CD14-positive monocyte (primary cell): ENCODE measurements at regions not wholly inside any gene's neighbourhood (a gene's known extent, or its start where the extent isn't known, plus 50 kb on each side); places are given as distances from the start of the nearest gene placed in this dataset.

Source experiments
- DNase-seq, 3 donors: peaks; one replicate each; pipeline ENCODE4 v3.0.0-alpha.2; 2011 to 2022
- H2AFZ ChIP-seq: 2 replicates; pipeline ENCODE4 v1.6.0; 2012; ENCODE audit warnings: mild to moderate bottlenecking, low read depth, low read length, inconsistent platforms; ENCODE audit not compliant: insufficient read depth, poor library complexity, severe bottlenecking
- H3K27ac ChIP-seq, 2 donors: 1 replicate in 1 of 2; 2 replicates in 1 of 2; pipeline ENCODE4 v1.5.1; 2012 to 2013; ENCODE audit warnings: low read length in 2 of 2, control low read depth in 1 of 2, inconsistent platforms in 1 of 2, low read depth in 1 of 2, mild to moderate bottlenecking in 1 of 2
- H3K27me3 ChIP-seq, 2 donors: one replicate each; pipeline versions ENCODE4 v1.6.0 to v1.6.1; 2011 to 2013; ENCODE audit warnings: low read length in 2 of 2; ENCODE audit not compliant: control insufficient read depth in 2 of 2, insufficient read depth in 2 of 2
- H3K36me3 ChIP-seq, 2 donors: replicated peaks in 1 of 2; 1 replicate in 1 of 2; 2 replicates in 1 of 2; pipeline versions ENCODE4 v1.5.1 to v1.6.1; 2012 to 2013; ENCODE audit warnings: low read length in 2 of 2, control low read depth in 1 of 2, inconsistent platforms in 1 of 2, mild to moderate bottlenecking in 1 of 2; ENCODE audit not compliant: insufficient read depth in 2 of 2, control insufficient read depth in 1 of 2
- H3K4me1 ChIP-seq, 2 donors: 1 replicate in 1 of 2; 2 replicates in 1 of 2; pipeline versions ENCODE4 v1.5.1 to v1.6.1; 2012 to 2013; ENCODE audit warnings: low read length in 2 of 2, control low read depth in 1 of 2, inconsistent platforms in 1 of 2, mild to moderate bottlenecking in 1 of 2, moderate library complexity in 1 of 2; ENCODE audit not compliant: insufficient read depth in 2 of 2, control insufficient read depth in 1 of 2
- H3K4me2 ChIP-seq: replicated peaks from 2 replicates; pipeline ENCODE3; 2012; ENCODE audit warnings: low read length, moderate library complexity, mild to moderate bottlenecking; ENCODE audit not compliant: poor library complexity, severe bottlenecking; ENCODE audit errors: extremely low read depth
- H3K4me3 ChIP-seq, 3 experiments: fragments of 200-600 bp in 1 of 3; sonication (generic) in 1 of 3; replicated peaks in 1 of 3; 1 replicate in 2 of 3; 2 replicates in 1 of 3; pipeline ENCODE4 v1.5.1; 2011 to 2013; ENCODE audit warnings: low read length in 3 of 3, mild to moderate bottlenecking in 3 of 3, control low read depth in 2 of 3, low read depth in 2 of 3, inconsistent platforms in 1 of 3, moderate library complexity in 1 of 3
- H3K79me2 ChIP-seq: 2 replicates; pipeline ENCODE4 v1.6.0; 2012; ENCODE audit warnings: mild to moderate bottlenecking, control low read depth, inconsistent platforms, low read length, moderate library complexity; ENCODE audit not compliant: insufficient read depth
- H3K9ac ChIP-seq: 2 replicates; pipeline ENCODE4 v1.6.0; 2017; ENCODE audit warnings: low read length, mild to moderate bottlenecking; ENCODE audit not compliant: insufficient read depth, poor library complexity, severe bottlenecking
- H3K9me3 ChIP-seq, 2 donors: replicated peaks in 1 of 2; 1 replicate in 1 of 2; 2 replicates in 1 of 2; pipeline versions ENCODE4 v1.5.1 to v1.6.1; 2012 to 2013; ENCODE audit warnings: low read length in 2 of 2, control low read depth in 1 of 2; ENCODE audit not compliant: control insufficient read depth in 1 of 2, insufficient read depth in 1 of 2
- H4K20me1 ChIP-seq: 2 replicates; pipeline ENCODE4 v1.6.0; 2012; ENCODE audit warnings: mild to moderate bottlenecking, low read length, control low read depth, moderate library complexity; ENCODE audit not compliant: insufficient read depth
- H3K27ac Mint-ChIP-seq, 7 donors: one replicate each; pipeline ENCODE4 v1.8.0; 2020; ENCODE audit warnings: mild to moderate bottlenecking in 7 of 7, mixed read lengths in 7 of 7, moderate library complexity in 6 of 7, inconsistent platforms in 2 of 7
- H3K27me3 Mint-ChIP-seq, 3 donors: one replicate each; pipeline ENCODE4 v1.8.0; 2021 to 2022; ENCODE audit warnings: low read depth in 3 of 3, mild to moderate bottlenecking in 3 of 3, mixed read lengths in 3 of 3, moderate library complexity in 3 of 3, inconsistent platforms in 1 of 3
- H3K36me3 Mint-ChIP-seq, 2 donors: one replicate each; pipeline ENCODE4 v1.8.0; 2020; ENCODE audit warnings: mixed read lengths in 2 of 2, inconsistent platforms in 1 of 2, mild to moderate bottlenecking in 1 of 2
- H3K4me1 Mint-ChIP-seq: one replicate; pipeline ENCODE4 v1.8.0; 2020; ENCODE audit warnings: mild to moderate bottlenecking, mixed read lengths
- H3K4me3 Mint-ChIP-seq, 2 donors: one replicate each; pipeline ENCODE4 v1.8.0; 2020; ENCODE audit warnings: mild to moderate bottlenecking in 2 of 2, mixed read lengths in 2 of 2, moderate library complexity in 1 of 2
- H3K9me3 Mint-ChIP-seq, 7 donors: one replicate each; pipeline ENCODE4 v1.8.0; 2020 to 2022; ENCODE audit warnings: mixed read lengths in 7 of 7, mild to moderate bottlenecking in 6 of 7, moderate library complexity in 6 of 7, inconsistent platforms in 2 of 7
- WGBS: methylation state at CpG from one replicate; pipeline ENCODE4 v1.1.5; 2013; ENCODE audit warnings: missing lambda C conversion rate; ENCODE audit not compliant: insufficient coverage; 5-methylcytosine and 5-hydroxymethylcytosine counted together
- intact Hi-C, 2 donors: fragments of 100-400 bp; cut with micrococcal nuclease; formaldehyde crosslinking; loops; one replicate each; pipeline versions ENCODE4 v1.15.0 to v1.15.1; 2023
- TF ChIP-seq, protein P1 (sequence below): fragments of 200-600 bp; IDR thresholded peaks from one replicate; pipeline ENCODE4 v1.8.0; 2022; ENCODE audit warnings: antibody characterized with exemption, mild to moderate bottlenecking

DNA sequence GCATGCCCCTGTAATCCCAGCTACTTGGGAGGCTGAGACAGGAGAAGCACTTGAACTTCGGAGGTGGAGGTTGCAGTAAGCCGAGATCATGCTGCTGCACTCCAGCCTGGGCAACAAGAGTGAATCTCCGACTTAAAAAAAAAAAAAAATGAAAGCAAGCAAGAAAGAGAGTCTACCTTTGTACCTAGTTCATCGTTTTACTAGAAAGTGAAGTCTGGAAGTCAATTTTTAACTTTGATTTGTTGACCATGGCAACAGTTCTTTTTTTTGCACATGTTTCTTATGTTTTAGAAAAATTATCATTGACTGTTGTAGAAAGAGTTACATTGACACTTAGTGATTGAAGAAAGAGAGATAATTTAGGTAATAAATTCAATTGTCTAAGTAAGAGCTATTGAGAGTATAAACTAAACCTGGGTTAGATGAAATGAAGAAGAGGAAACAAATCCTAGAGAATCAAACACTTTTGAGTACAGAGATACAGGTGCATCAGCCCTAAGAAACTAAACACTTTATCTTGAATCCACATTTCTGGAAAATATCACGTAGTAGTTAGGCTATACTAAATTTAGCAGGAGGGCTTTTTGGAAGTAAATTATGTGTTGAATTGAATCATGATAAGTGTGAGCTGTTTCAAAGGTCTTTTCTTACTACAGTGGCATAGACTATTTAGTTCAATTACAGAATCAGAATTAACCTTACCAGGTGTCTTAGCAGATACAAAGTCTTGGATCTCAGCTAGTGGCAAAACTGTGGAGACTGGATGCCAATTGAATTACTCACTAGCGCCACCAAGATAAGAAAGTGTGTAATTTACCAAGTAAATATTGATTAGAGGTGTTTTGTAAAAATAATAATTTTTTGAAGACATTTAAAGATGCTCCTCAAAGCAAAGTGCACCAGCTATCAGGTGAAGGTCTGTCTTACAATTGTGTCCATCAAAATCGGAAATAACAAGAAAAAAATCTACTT, 303.4 kb upstream of the NRXN1 start:
- Histone ChIP-seq H3K27ac (no peak overlapping the region), H3K79me2 (no peaks in the 10 kb centered on the region), H3K27me3 (no peaks in the 10 kb centered on the region), H3K4me1 (no peaks in the 10 kb centered on the region), H4K20me1 (no peaks in the 10 kb centered on the region), H3K9me3 (no peaks in the 10 kb centered on the region), H3K9ac (no peak overlapping the region), H3K4me3 (no peak overlapping the region), H3K36me3 (no peaks in the 10 kb centered on the region), H2AFZ (no peak overlapping the region), H3K4me2 (no peak overlapping the region)
- H3K36me3 Mint-ChIP-seq, result no peaks in the 10 kb centered on the region
- TF ChIP-seq, protein P1, sequence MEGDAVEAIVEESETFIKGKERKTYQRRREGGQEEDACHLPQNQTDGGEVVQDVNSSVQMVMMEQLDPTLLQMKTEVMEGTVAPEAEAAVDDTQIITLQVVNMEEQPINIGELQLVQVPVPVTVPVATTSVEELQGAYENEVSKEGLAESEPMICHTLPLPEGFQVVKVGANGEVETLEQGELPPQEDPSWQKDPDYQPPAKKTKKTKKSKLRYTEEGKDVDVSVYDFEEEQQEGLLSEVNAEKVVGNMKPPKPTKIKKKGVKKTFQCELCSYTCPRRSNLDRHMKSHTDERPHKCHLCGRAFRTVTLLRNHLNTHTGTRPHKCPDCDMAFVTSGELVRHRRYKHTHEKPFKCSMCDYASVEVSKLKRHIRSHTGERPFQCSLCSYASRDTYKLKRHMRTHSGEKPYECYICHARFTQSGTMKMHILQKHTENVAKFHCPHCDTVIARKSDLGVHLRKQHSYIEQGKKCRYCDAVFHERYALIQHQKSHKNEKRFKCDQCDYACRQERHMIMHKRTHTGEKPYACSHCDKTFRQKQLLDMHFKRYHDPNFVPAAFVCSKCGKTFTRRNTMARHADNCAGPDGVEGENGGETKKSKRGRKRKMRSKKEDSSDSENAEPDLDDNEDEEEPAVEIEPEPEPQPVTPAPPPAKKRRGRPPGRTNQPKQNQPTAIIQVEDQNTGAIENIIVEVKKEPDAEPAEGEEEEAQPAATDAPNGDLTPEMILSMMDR, result no peak
- WGBS, result 81% methylated on average over 3 of the region's 7 CpGs
- peaks cover 0 to 2% (median 2%) of the 10 kb centered on the region in 3 donors for H3K27me3 Mint-ChIP-seq
- no peak overlapping the region for H3K4me3 Mint-ChIP-seq
- H3K4me1 Mint-ChIP-seq, result no peaks in the 10 kb centered on the region
- peaks cover 0 to 8% (median 0%) of the 10 kb centered on the region in 7 donors for H3K9me3 Mint-ChIP-seq
- DNase-seq, result no peak
- H3K27ac Mint-ChIP-seq, result no peak overlapping the region
- intact Hi-C loops, result no loop called here

DNA sequence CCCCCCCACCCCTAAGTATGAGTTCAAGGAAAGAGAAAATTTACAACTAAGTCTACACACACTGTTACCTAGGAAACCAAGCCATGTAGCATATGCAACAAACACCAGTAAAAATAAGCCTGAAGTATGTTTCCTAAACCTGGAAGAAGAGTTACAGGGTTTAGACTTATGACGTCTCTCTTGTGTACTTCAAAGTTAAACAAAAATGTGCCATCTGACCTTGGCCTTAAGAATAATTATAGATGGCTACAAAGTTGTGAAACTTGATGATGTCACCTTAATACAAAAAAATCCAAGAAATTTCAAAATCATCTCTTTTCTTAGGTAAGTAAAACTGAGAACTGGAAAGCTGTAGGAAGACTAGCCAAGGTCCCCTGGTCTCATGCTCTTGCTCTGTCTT, 297.6 kb upstream of the NRXN1 start:
- Histone ChIP-seq H3K27ac (no peak overlapping the region), H3K4me3 (no peak overlapping the region), H3K9ac (no peak overlapping the region), H3K4me1 (no peaks in the 10 kb centered on the region), H2AFZ (no peak overlapping the region), H3K9me3 (no peaks in the 10 kb centered on the region), H3K4me2 (no peak overlapping the region), H3K79me2 (no peaks in the 10 kb centered on the region), H4K20me1 (no peaks in the 10 kb centered on the region), H3K36me3 (no peaks in the 10 kb centered on the region), H3K27me3 (no peaks in the 10 kb centered on the region)
- no CpG with 5 or more reads among the region's 1 CpG for WGBS
- no peak overlapping the region for H3K4me3 Mint-ChIP-seq
- H3K27me3 Mint-ChIP-seq, result peaks cover 0 to 2% (median 2%) of the 10 kb centered on the region in 3 donors
- no peaks in the 10 kb centered on the region for H3K4me1 Mint-ChIP-seq
- intact Hi-C loops, result no loop called here
- DNase-seq, result no peak
- peaks cover 0 to 9% (median 2%) of the 10 kb centered on the region in 7 donors for H3K9me3 Mint-ChIP-seq
- no peaks in the 10 kb centered on the region for H3K36me3 Mint-ChIP-seq
- TF ChIP-seq, protein P1, result no peak
- no peak overlapping the region for H3K27ac Mint-ChIP-seq
